HG02763 (cell line): ENCODE measurements at regions not wholly inside any gene's neighbourhood (a gene's known extent, or its start where the extent isn't known, plus 50 kb on each side); places are given as distances from the start of the nearest gene placed in this dataset.

ENCODE experiments used
- ATAC-seq: cut with Tn5 transposase; IDR thresholded peaks from one replicate; pipeline ENCODE4 v1.9.1; 2021; ENCODE audit warnings: mild to moderate bottlenecking, moderate library complexity; ENCODE audit not compliant: unreplicated experiment

DNA sequence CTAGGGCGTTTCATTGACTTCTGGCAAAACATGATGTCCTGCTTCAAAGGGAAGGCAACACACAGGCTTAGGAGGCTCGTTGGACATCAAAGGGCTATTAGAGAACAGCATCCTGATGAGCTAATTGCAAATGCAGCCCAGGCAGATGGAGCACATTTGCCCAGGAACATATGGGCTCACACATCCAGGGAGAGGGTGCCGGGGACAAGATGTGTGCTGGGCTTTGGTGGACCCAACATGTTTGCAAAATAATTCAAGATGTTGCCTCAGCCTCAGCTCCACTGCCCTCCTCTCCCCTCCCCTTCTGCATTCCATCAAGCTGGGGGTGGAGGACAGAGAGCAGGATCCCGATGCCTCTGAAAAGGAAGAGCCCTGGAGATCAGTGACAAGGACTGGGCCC lies 217.1 kb upstream of the ZMIZ1 start:
- ATAC-seq, result no peak

DNA sequence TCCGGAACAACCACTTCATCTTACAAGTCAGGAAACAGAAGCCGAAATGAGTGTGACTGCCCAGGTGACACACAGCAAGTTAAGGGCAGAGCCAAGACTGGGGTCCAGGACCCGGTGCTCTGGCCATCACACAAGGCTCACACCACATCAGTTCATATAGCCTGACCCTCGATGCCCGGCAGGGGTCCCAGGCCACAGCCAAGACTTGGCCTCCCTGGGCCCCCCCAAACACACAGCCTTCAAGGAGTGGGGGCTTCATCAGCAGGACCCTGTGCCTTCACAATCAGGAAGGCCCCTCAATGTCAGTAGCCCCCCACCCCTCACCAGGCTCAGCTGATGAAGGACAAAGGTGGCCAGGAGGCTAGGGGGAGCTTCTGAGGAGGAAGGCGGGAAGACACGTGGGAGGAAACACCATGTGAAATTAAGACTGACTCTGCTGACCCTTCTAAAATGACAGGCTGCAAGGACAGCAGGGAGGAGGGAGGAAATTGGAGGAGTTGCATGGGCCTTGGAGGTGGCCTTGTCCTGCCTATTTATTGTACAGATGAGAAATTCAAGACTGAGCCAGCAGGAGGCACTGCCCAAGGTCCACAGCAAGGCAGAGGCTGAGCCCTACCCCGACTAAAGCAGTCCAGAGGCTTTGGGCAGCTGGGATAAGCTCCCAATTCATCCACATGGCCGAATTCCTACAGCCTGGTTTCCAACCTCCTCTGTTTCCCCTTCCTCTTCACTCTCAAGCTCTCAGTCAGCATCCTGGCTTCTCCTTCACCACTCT lies 216.1 kb upstream of the ZMIZ1 start:
- no peak for ATAC-seq

DNA sequence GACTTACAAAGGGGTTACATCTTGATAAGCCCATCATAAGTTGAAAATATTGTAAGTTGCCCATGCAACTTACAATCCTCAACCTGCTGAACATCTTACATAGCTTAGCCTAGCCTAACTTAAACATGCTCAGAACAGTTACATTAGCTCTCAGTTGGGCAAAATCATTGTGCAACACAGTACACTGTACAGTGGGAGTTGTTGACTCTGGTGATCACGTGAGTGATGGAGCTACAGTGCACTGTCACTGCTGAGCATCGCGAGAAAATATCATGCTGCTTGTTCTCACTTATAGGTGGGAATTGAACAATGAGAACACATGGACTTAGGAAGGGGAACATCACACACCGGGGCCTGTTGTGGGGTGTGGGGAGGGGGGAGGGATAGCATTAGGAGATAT lies 214.9 kb upstream of the ZMIZ1 start:
- no peak for ATAC-seq

DNA sequence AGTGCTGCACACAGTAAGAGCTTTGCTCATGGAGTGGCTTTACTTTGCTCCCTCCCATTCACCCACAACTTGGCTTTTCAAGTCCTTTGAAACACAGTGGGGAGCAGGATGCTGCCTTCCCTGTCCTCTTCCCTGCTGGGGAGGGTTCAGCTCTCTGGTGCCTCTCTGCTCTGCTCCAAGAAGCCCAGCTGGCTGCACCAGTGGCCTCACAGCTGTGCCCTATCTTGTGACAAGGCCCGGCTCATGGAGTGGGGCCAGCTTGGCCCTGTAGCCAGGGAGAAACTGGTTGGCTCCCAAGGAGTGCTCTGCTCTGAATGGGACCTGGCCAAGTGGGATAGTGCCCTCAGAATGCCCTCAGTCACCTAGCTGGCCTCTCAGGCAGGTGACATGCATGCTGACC lies 212.3 kb upstream of the ZMIZ1 start:
- ATAC-seq, result no peak

DNA sequence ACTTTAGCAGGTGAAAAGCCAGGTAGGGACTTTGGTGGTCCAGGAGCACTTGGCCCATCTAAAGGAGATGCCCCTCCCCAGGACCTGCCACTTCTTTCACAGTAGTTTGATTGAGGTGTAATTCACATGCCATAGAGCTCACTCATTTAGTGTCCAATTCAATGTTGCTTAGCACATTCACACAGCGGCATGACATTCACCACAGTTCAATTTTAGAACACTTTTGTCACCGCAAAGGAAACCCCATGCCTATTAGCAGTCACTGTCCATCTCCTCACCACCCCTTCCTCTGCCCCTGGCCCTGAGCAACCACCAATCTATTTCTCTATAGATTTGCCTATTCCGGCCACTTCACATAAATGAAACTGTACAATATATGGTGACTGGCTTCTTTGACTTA lies 211.6 kb upstream of the ZMIZ1 start:
- no peak for ATAC-seq

DNA sequence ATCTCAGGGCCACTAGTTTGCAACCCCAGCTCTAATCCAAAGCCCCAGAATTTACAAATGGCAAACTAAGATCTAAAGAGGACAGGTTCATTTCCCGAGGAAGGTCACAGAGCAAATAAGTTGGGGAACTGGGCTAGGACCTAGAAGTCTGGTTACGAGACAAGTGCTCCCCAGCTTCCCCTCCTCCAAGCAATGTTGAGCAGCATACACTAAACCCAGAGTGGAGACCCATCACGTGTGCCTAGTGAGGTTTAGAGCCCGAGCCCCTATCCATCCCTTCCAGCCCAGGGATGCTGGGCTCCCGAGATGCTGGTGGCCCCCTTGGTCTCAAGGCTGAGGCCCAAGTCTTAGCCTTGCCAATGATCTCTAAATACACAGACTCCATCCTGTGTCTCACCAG lies 209.5 kb upstream of the ZMIZ1 start:
- ATAC-seq, result no peak

DNA sequence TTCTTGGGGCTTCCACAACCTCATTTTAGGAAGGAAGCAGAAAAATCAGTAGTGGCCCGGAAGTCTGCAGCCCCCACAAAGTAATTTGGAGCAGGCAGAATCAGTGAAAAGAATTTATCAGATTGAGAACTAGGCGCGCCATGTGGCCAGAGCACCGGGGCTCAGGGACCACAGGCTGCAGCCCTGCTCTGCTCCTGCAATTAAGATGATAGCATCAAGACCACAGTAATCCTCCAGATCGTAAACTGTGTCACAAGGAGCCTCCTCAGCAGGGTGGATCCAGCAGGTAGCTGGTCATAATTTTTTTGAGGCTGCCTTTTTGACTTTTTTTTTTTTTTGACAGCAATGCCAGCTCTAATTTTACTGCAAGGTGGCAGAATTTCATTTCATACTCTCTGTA lies 209.0 kb upstream of the ZMIZ1 start:
- no peak for ATAC-seq

DNA sequence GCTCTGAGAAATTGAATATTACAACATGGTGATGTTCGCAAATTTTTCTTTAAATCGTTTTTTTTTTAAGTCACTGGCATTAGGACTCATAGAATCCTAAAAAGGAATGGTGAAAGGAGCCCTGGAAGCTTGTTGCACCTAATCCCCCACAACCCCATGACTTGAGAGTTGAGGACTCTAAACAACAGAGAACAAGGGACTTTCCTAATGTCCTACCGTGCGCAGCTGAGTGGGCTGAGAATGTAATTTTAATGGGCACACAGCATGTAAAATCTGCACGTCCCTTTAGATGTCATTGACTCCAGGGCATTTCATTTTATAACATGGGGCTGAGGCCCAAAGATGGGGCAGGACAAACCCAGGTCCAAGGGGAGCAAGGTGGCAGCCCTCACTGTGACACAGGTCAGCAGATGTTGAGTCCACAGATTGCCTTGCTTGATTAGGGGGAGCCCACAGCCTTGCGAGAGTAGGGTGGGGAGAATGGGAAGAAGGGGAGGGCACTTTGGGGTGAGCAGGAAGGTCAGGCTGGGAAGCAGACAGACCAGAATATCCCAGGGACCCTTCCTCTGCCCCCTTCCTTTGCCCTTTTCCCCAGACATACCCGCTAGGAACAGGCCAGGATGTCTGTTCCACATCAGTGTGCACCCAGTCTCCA lies 208.4 kb upstream of the ZMIZ1 start:
- no peak for ATAC-seq

DNA sequence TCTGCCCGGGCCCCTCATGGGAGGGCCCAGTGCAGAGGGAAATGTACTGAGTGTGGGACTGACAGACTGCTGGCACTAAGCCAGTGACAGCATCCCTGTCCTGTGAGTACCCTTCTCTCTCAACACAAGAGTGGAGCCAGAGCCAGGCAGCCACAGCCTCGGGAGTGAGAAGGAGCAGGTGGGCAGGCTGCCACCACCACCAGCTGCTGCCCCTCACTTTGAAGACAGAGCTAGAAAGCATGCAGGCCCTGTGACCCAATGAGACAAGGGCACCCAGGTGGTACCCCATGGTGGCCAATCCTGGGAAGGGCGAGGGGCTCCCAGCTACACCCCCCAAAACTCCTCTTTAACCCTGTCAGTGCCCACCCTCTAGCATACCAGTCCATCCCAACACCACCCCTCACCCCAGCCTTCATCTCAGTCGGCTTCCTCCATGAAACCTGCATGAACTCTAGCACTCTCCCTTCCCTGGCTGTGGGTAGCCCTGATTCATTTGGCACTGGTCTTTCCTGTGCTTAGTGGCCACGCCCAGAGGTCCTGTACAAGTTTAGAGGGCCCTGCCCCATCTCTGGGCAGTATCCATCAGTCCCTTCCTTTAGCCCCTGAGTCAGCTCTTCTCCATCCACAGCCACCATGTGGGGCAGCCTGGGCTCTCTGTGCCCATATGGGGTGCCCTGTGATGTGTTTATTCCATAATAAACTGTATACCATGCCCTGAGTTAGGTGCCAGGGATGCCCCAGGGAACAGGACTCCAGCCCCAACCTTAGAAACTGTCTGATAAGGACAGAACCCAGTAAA lies 207.0 kb upstream of the ZMIZ1 start:
- ATAC-seq, result no peak

DNA sequence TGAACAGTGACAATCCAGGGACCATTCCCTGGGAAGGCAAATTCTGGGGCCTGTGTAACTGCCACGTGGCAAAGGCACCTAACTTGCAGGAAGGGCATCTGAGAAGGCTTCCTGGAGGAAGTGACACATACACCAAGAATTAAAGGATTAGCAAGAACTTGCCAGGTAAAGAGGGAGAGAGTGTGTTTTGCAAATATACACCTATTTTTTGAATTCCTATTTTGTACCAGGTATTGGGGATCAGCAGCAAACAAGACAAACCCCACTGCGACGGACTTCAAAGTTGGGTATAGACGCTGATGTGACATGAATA lies 206.5 kb upstream of the ZMIZ1 start:
- ATAC-seq, result no peak

DNA sequence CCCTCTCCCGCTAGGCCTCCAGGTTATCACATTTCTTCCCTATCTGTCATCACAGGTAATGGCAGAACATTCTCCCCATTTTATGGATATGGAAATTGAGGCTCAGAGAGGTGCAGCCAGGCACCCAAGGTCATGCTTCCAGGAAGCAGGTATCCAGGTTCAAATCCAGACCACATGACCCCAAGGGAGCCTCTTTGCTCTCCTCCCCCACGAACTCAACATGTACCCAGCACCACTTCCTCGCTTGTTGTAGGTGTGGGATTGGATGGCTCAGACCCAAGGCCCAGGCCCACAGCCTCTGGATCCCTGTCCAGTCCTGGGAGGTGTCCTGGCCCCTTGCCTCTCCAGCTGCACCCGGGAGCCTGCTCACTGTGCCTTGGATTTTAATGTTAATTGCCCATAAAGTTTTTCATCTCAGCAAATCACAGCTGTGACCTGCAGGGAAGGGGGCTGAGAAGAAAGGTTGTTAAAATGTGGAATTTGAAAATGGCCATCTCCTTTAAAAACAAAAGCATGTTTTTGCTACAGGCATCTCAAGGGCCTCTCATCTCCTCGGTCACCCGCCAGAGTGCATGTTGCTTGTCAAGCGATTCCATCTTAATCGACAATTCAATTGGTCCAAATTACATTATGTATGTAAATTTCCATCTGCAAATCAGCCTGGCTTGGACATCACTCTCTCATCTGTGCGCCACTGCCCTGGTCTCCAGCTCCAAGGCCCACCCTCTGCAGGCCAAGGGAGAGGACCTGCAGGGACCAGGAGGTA lies 205.4 kb upstream of the ZMIZ1 start:
- no peak for ATAC-seq

DNA sequence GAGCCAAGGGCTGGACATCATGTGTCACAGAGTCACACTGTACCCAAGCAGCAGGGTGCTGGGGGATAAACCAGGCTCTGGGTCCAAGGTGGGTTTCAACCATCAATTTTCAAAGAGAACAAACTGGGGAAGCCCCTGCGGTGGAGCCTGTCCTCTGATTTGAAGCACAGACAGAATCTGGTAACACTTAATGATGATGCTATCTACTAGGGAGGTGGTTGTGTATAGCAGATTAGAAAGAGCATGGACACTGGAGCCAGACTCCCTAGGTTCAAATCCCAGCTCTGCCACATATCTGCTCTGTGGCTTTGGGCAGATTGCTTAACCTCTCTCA lies 204.9 kb upstream of the ZMIZ1 start:
- ATAC-seq, result no peak

DNA sequence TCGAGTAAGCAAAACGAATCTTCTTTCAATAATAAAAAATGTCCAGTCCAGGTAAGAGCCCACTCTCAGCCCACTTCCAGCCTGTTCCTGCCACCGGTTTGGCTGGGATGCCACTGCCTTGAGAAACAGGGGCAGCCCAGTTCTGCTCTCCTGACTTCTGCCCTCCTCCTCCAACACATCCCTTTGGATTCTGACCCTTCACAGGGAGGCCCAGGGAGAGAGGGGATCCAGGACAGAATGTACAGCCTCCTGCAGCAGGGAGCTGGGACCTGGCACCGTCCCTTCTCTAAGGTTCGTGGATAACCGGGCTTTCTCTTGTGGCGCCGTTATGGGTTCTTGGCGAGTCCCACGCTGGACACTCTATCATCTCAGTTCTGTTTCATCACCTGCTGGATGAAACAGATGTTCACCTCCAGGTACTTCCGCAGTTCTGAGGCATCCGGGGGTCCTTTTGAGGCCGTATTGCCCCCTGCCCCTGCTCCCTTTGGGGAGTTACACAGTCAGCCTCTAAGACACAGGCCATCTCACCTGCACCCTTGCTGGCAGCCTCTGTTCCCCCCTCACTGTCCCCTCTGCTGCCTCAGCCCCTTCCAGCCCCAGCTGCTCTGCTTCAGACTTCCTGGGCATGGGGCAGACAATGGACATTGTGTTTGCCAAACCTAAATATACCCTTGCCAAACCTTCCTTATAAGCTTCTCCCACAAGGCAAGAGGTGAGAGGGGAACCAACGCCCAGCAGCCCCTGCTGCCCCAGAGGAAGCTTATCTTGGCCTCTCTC lies 203.8 kb upstream of the ZMIZ1 start:
- ATAC-seq, result no peak

DNA sequence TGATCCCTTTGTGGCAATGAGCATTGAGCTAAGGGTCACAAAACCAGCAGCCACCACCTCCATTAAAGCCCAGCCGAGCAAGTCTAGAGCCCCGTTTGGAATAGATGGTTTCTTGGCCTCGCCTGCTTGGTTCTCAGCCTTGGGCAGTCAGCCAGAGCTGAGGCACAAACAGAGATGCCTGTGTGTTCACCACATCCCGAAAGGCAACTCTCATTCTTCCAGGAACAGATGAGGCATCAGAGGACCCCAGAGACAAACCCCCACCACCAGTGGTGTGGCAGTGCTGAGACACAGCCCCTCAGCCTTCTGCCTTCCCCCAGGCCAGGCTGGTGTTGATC lies 203.3 kb upstream of the ZMIZ1 start:
- ATAC-seq, result no peak

DNA sequence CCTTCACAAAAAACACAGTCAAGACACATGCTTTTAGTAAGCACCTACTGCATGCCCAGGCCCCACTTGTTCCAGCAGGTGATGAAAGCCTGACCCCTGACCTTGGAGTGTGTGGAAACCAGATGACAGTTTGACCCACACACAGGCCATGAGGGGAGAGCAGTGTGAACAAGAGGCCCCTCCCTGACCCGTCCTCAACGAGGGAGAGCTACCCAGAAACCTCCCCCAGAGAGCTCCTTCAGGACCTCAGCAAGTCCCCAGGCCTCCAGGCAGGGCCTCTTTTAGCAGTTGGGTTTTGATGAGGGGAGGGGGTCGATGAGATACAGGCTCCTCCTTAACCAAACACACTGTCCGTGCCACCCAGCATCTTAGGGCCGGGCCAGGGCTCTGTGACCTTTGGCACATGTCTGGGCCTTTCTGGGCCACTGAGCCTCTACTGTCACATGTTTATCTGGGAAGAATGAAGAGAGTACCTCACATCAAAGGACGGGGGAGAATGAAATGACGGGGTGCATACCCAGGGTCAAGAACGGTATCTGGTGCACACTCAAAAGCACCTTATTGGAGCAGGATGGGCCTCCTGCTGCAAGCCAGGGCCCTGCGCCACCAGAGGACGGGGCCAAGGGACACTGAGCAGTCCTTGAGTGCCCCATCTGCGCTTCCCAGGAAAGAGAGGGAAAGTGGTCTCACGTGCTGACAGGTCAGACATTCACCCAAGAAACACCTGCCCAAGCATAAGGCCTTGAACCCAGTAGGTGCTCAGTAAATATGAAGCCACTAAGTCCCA lies 202.6 kb upstream of the ZMIZ1 start:
- ATAC-seq, result no peak

DNA sequence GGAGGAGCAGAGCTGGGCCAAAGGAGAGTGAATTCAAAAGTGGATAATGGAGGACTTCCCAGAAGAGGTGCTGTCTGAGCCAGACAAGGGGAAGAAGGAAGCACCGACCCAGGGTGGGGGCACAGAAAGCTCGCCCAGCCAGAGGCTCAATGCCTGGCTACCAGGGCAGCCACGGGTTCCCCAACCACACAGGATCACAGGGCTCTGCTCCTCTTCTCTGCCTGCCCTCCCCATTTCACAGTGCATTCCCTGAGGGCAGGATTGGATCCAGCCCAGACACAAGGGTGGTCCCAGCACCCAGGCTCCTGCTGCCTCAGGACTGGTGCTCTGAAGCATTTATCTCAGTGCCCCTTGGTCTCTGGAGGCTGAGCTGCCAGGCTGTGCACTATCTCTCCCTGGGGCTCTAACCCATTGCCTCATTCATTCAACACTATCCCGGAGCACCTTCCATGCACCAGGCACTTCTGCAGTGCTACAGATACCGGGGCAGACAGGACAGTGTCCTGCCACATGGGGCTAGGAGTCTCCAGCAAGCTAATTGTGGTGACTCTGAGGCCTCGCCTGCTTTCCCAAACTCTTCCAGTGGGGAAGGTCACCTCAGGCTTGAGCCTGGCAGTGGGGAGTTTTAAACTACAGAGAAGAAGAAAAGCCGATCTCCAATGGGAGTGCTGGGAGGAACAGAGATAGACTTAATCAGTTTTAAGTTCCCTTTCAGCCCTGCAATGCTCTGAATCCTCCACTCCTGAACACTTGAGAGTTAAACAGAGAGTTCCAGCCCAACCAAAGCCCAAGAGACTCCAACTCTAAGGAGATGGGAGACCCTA lies 201.8 kb upstream of the ZMIZ1 start:
- ATAC-seq, result no peak

DNA sequence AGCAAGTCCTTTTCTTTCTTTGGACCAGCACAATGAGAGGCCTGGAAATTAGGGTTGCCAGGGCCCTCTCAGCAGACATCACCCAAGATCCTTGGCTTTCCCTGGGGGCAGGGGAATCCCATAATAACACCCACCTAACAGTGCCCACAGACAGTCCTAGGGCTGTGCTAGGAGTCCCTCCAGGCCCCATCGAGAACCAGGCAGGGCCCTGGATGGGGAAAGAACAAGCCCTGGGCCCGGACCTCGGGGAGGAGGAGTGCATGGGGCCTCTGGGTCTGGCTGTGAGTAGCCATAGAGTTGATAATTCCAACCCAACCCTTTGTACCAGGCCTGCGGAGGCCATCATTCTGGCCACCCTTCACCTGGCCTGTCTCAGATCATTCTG lies 201.2 kb upstream of the ZMIZ1 start:
- no peak for ATAC-seq

DNA sequence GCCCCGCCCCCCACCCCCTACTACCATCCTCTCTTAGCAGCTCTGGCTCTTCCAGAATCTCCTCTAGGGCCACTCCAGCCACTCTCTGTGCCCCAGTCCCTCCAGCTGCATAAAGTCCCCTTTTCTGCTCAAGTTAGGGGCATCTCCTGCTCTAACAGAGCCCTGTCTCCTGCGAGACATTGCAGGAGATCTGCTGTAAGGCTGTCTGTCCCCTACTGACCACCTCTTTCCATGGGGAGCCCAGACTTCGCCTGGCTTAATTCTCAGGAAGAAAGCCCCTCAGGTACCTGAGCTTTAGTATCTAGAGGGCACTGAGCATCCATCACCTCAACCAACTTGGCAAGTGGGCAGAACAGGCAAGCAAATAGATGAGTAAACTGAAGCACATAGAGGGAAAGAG lies 200.7 kb upstream of the ZMIZ1 start:
- ATAC-seq, result no peak

DNA sequence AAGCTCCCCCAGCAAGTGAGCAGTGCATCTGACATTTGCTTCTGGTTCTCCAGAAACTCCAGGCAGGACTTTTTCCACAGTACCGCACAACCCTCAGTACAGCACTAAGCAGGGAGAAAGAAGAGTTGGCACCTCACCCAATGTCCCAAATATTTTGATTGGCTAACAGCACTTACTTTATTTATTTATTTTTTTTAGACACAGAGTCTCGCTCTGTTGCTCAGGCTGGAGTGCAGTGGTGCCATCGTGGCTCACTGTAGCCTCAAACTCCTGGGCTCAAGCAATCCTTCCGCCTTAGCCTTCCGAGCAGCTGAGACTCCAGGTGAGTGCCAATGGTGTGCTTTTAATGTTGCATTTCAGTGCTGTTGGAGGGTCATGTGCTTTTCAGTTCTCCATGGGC lies 200.3 kb upstream of the ZMIZ1 start:
- no peak for ATAC-seq
